DMS114 treated with DMSO at 0.1 percent for 48 hours (cell line): ENCODE measurements at regions not wholly inside any gene's neighbourhood (a gene's known extent, or its start where the extent isn't known, plus 50 kb on each side); places are given as distances from the start of the nearest gene placed in this dataset.

Experiments
- DNase-seq: peaks from one replicate; lab custom pipeline; 2025; ENCODE audit not compliant: unreplicated experiment; lab: John Stamatoyannopoulos, UW

DNA sequence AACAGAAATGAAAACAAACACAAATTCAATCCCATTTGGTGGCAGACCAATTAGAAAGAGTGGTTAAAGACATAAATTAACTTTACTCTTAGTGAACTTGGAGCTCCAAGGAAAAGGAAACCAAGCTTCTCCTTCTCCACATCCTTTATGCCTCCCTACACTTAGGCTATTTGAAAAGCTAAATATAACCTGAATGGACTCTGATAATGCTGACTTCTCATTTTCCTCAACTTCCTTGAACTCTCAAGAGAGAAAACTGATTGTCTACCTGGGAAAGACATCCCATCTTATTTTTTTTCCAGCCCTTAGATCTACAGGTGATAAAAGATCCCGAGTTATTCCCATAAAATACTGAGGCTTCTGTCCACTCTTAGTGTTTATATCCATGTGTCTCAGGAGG is 178.4 kb upstream of the SPAG17 start:
- no peak for DNase-seq

DNA sequence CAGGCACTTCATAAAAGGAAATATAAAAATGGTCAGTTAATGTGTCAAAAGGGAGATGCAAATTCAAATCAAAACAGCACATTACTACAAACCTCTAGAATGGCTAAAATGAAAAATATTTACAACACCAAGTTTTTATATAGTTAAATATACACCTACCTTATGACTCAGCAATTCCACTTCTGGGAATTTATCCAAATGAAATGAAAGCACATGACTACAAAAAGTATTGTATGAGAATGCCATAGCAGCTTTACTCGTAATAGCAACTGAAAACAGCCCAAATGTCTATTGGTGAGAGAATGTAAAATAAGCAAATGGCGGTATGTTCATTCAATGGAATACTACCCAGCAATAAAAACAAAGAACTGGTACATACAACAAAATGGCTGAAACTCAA is 175.8 kb upstream of the SPAG17 start:
- no peak for DNase-seq

DNA sequence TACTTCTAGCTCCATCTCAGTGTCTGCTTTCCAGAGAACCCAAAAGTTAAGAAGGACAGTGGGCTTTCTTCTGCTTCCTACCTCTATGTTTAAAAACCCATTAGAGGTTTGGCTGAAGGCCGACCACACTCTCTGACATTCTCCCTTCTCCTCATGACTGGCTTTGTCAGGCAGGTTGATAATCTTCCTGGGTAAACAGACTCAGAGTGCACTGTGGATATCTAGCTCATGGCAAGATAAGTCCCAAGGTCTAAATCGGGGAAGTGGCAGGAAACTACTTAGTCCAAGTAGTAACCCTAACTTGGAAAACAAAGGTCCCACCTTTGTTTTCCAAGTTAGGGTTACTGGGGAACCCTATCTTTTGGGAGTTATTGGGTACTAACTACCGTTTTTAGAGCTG is 161.9 kb upstream of the SPAG17 start:
- no peak for DNase-seq

DNA sequence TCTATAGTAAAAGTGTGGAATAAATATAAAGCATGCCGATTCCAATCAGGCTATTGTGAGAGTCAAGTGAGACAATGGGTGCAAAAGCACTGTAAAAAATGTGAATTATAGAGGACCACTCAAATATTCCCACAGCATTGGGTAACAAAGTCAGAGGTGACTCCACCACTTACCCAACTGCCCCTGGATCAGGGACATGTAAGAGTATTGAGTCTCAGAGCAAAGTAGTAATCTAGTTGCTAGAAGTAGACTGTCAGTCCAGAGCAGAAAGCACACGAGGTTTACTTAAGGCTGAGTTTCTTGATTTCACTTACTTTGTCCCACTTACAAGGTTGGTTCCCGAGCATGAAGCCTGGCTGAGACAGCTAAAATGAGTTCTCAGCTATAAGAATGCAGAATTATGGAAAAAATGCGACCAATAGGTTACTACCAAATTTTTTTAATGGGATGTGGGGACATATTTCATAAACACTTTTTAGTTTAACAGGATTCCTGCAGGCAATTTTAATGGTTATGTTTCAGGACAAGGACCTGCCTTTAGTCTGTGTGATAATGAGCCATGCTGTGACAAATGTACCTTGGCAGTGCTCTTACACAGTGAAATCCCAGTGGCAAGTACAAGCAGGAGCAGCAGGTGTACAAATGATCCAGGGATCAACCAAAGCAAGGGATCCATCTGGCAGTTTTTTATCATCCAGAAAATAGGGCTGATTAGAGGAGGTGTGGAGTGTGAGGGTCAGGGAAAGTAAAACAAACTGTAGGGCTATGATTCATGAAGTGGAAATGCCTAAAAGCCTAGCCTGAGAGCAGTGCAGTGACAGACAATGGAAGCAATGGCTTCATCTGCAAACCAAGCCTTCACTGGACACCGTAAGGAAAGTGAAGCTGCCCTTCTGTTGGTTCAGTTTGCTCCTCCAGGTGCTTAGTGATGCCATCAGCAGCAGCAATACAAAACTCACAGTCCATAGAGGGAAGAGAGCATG is 156.2 kb upstream of the SPAG17 start:
- no peak for DNase-seq

DNA sequence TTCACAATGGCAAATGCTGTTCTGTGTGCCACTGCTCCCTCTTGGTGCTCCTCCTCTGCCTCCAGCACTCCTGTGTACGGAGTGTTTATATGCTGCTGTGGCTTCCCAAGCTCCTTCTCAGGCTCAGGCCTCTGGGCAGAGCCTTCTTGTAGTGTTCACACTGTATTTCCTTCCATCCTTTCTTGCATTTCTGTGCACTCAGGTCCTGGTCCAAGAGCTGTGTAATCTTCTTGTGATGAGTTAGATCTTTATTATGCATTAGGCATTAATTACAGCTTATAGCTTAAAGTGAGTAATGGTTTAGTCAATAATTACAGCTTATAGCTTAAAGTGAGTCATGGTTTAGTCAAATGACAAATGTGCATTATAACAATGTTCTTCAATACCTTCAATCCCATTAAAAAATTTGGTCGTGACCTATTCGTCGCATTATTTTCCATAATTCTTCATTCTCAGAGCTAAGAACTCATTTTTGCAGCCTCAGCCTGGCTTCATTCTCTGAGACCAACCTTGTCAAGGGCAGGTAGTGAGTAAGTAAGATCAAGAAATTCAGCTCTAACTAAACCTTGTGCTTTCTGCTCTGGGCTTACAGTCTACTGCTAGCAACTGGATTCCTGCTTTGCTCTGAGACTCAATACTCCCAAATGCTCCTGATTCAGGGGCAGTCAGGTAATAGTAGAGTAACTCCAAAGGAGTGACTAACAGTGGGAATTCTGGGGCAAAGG is 154.5 kb upstream of the SPAG17 start:
- no peak for DNase-seq

DNA sequence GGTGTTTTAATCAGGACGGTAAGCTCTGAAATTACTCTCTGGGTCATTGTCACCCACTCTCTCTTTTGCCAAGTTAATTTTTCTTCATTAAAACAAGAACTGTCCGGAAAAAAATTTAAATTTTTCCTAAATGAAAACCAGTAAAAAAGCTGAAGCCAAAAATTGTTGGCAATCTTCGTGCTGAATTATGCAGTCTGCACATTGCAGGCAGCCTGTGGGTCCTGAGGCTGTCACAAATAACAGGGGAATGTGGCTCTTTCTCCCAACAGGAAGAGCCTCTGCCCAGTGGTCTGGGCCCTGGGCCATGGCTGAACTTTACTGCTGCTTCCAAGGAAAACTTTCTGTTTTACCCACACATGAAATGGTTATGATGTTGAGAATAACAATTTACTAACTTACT is 153.9 kb upstream of the SPAG17 start:
- DNase-seq = no peak

DNA sequence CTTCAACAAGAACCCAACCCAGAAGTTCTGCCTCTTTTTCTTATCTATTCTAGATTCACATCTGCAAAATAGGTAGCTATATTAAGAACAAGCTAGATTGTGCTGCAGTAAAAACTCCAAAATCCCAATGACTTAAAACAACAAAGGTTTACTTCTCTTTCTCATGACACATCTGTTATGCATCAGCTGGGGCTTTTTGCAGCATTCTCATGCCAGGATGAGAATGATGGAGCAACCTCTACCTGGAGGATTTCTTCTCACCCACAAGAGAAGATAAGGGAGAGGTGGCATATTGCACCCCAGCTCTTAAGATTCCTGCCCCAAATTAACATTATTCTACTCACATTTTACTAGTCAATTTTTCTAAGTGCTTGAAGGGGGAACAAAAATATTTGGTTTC is 152.3 kb upstream of the SPAG17 start:
- no peak for DNase-seq

DNA sequence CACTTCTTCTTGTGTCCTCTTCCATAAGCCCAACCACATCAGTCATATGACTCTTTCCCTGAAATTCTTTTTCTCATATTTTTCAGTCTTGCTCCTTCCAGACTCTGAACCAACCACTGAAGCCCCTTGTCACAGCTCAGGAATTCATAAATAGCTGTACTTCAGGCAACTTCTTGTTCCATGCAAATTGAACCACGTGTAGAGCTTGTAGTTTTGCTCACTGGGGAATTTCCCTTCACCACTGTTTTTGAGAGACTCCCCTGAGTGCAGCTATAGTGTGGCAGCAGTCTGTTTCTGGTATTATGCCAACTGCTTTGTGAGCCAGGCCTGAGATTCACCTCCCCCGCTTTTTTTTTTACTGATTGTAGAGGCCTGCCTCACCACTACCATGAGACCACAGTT is 150.3 kb upstream of the SPAG17 start:
- DNase-seq = no peak

DNA sequence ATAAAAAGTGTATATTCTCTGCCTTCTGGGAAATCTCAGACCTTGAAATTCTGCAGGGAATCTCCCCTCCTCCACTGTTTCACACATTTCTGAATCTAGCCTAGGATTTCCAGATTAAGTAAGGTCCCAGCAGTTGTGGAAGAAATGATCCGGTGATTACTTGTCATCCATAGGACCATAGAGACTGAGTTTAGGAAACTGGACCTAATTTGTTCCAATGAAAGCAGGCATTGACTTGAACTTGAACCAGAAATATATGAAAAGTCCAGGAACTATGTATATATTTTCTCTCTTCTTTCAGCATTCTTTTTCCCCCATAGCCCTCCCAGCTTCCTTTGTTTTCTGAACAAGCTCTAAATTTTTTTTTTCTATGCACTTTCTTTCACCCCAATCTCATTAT is 149.5 kb upstream of the SPAG17 start:
- DNase-seq = no peak

DNA sequence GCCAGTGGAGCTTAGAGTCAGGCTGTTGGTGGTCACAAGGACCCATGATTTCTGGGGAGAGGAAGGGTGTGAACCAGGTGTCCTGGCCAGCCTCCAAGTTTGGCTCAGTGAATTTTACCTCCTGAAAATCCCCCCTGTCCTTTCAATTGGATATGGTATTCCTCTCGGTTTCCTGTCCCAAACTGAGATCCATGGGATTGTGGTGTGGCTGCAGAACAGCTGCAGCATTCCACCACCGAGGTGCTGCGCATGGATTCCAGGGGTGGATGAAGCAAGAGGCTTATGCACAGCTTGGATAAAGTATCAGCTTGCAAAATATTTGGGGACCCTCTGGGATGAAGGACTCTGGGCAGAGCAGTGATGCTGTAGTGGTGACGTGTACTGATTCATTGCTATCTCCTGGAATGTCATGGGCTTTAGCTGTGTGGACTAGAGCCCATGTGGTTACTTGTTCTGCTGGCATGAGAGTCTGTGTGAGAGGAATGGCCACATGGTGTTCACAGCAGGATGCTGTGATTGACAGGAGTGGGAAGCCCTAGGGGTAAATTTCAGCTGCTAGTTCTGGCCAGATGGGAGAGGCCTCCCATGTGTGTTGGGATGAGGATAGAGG is 148.7 kb upstream of the SPAG17 start:
- no peak for DNase-seq

DNA sequence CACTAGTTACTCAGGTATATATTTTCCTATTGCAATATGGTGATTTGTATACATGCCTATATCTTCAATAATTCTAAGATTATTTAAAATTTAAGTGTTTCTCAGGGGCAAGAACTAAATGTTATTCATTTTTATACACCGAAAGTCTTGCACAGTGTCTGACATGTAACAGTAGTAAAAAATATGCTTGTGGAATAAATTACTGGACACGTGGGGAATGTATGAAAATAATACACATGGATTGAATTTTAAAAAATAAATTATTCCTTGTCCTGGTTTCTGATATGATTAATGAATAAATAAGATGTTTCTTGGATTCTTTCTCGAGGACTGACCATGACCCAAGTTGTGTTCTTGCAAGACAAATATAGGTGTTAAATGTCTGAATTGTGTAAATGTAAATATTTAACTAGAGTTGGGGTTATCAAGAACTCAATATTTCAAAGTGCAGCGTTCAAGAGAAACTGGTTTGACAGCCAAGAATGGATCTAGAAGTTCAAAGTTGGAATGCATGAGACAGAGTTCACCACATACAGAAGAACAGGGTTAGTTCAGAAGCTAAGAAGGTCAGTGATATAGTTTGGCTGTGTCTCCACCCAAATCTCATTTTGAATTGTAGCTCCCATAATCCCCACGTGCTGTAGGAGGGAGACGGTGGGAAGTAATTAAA is 142.1 kb upstream of the SPAG17 start:
- DNase-seq = no peak

DNA sequence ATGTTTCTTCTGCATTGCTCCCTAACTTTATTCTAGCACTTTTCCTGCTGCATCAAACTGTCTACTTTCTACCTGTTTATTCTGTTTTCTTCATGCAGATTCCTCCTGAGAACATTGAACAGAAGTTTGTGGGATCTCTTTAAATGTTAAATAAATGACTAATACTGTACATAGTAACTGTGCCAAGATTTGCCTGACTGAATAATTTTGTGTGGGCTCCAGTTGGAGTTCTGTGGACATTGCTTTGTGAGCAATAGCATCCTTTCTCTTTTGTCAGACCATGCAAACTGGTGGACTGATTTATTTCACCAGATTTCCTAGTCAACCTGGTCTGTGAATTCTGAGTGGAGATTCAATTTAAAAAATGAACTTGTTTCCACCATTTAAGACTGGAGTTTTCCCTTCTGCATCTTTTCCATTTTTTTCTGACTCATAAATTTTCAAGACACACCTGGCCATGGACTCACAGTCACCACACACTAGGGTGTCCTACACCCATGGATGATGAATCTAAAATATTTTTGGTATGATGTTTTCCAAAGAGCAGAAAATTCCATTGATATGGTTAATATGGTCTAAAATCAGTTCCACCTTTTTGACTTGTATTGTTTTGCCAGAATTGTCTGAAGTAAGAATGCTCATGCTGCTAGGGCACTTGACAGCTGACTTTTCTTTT is 140.7 kb upstream of the SPAG17 start:
- no peak for DNase-seq

DNA sequence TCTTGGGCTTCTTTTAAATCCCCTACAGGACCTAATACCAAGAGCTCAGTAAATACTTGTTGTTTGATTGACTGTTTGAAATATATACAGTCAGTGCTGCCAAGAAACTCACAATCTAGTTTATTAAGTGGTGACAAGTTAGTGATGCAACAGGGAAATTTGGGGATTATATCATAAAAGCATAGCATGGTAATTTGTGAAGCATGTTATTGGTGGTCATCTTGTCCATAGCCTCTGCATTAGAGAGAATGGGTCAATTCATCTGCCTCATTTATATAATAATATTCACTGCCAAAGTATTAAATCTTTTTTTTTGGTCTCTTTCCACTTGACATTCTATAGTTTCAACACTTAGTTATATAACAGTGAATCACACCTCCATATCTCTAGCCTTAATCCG is 138.2 kb upstream of the SPAG17 start:
- DNase-seq = no peak

DNA sequence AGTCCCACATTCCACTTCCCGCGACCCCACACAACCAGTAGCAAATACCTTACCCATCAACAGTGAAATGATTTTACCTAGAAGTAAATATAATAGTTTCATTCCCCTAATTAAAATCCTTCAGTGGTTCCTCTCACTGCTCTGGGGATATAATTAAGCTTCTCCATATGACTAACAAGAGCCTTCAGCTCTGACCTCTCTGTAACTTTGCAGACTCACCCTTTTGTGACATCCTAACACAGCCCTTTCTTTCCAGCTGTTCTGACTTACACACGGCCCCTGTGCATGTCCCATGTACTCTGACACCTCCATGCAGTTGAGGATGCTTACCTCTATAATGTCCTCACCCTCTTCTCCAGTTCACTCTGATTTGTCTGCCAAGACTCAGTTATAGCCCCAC is 137.3 kb upstream of the SPAG17 start:
- DNase-seq = no peak

DNA sequence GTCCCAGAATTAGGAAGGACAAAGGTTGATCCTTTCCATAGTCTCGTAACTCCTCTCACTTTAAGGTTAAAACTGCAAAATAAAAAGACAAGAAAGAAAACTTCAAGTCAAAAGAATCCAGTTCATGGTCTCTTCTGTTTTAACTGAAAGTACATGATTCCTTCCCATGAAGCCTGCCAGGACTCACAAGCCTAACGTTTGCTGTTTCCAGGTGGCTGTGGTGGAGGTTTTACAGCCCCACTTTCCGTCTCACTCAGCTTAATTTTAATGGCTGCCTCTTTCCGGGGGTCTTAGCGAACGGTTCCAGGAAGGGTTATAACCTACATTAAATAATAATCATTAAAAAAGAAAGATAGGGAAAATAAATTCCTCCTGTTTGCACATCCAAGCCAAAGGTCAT is 136.8 kb upstream of the SPAG17 start:
- no peak for DNase-seq

DNA sequence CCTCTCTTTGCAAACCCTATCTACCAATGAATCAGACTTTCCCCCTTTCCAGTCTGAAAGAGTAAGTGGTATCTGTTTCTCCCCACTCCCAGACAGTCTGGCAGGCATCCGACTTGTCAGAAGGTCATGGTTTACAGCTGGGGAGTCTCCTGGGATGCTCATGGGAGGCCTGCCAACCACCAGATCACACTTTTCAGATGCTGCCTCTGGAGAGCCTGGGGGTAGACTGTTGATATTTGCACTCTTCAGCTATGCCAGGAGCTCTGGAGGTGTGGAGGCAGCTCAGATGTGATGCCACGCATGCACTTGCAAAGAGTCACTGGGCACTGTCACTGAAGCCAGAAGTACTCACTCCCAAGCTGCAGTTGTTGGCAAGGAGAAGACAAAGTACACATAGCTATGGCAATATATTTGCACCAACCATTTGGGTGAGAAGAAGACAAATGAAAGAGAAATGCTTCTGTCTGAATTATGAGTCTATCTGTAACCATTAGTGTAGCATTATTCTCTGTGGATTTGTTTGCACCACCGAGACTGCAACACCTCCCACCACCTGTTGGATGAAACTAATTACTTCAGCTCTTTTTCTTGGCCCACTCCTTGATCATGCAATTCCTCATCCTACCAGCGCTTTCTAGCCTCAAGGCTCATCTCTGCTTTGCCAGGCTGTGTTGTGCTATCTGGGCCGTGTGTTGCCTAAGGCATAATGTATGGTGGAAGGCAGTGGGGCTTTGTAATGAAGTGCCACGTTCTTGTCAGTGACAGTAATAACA is 133.0 kb upstream of the SPAG17 start:
- DNase-seq = no peak

DNA sequence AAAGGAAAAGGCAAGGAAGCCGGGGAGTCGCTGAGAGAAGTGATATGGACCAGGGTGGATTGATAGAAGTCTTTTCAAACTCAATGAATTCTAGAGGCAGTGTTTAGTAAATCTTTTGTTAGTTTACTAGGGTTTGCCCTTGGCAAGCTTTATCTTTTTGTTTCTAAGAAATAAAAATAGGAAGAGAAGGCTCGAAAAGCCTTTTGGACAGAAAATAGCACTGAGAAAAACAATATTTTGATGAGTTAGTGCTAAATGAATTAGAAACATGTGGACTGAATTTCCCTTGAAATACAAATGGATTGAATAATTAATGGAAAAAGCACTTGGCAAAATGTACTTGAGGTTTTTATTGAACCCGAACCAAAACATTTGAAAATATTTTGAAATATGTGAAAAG is 121.8 kb upstream of the SPAG17 start:
- no peak for DNase-seq

DNA sequence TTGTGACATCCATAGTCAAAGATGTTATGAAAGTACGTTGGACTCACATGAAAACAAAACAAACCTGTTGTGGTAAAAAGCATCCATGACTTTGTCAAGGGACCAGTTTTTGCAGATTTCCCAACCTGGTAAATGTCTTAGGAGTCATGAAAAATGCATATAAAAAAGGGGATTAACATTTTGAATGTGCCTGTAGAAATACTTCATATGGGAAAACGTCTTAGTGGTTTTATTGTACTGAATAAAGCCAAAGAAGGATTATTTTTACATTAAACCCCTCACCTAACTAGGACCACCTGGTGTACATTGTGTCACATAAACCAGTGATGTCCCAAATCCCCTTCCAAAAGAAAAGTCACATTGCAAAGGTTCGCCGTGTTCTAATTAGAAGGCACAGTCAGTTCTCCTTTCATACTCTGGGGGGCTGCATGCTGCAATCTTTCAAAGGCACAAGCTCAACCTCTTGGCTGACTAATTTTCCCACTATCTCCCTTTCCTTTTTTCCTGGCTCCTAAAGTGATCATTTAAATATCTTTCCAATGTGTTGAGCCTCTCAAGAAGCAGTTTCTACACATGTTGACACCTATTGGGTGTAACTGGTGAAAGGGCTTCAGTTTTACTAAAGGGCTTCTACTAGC is 119.8 kb upstream of the SPAG17 start:
- peak; percentile 11 for DNase-seq

DNA sequence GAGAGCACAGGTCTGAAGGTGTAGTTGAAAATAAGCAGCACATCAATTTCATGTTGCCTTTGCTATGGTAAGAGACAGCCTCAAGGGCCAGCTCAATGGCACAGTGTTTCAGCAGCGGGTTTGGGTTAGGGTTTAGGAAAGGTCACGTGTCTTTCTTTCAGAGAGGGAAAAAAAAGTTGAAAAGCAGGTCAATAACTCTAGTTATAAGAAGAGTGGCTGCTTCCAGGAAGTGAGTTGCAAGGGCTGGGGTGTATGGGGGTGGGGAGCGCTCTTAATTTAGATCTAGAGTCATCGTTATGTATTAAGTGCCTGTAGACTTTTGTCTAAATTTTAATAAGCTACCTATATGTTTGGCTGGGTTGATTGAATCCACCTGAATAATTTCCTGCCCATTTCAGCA is 118.5 kb upstream of the SPAG17 start:
- DNase-seq = no peak

DNA sequence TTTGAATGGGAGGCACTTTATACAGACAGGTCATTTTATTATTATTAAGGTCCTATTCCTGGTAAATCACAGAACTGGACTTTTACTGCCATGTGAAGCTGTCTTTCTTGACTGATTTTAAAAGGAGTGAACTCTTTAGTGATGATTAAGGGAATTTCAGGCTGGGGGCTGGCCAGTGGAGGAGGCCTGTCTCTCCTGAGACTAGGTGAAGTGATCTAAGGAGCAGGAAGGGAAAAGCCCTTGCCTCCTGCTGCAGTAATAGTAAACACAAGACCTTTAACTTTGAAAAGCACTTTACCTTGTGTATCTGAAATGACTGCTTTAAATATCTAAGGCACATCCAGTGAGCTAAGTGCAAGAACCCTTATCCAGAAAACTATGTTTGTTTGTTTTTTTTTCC is 118.0 kb upstream of the SPAG17 start:
- no peak for DNase-seq
